Stimulated activated CD8-positive, alpha-beta memory T cell treated with anti-CD3 and anti-CD28 coated beads, Interleukin-7, amount 100 ng/mL, for 24 hours (primary cell): ENCODE measurements at regions not wholly inside any gene's neighbourhood (a gene's known extent, or its start where the extent isn't known, plus 50 kb on each side); places are given as distances from the start of the nearest gene placed in this dataset.
"Not testable (repeated sequence)": the region's sequence is repeated elsewhere in the genome, so short reads cannot be mapped to it uniquely, and the experiment has no call there.

ENCODE experiments used
- DNase-seq: peaks from one replicate; pipeline ENCODE4 v3.0.0-alpha.2; 2020; ENCODE audit warnings: low read depth

GRCh38 chr12:131510431-131510830 is 200.5 kb upstream of the SFSWAP start:
- no peak for DNase-seq

GRCh38 chr12:131511391-131511802 is 199.5 kb upstream of the SFSWAP start:
- DNase-seq: peak; percentile 13

GRCh38 chr12:131511803-131512561 is 198.9 kb upstream of the SFSWAP start:
- no peak for DNase-seq

DNA sequence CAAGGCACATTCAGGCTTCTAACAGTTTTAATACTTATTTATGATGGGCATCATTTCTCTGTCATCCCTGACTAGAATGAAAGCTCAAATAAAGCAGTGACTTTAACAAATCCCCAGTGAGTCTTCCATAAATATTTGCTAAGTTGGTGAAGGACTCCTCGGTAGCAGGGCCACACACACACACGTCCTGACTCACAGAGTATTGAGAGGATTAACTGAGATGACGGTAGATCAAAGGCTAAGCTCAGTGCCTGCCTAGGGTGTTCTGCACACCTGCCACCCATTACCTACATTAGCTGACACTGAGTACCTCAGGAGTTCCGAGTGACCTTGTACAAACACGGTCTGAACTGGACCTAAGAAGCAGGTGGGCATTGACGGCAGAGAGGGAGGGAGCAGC is 197.3 kb upstream of the SFSWAP start:
- no peak for DNase-seq

GRCh38 chr12:131520553-131520952 is 190.3 kb upstream of the SFSWAP start:
- not testable (repeated sequence) for DNase-seq

- DNase-seq: no peak
These were observed 189.6 kb upstream of the SFSWAP start for GRCh38 chr12:131521326-131521725.

GRCh38 chr12:131525795-131526508 is 184.9 kb upstream of the SFSWAP start:
- no peak for DNase-seq

DNA sequence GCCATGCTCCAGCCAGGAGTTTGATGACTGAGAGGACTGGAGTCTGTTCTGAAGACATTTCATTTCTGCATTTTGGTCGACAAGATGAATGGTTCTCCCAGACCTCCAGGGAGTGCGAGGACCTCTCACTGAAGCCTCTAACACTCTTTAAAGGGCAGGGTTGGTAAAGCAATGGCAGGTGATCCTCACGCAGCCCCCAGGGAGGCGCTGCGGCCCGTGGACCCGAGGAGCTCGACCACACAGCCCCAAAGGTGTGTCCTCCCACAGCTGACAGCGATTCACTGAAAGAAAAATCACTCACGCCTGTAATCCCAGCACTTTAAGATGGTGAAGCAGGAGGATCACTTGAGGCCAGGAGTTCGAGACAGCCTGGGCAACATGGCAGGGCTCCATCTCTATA is 183.8 kb upstream of the SFSWAP start:
- DNase-seq: no peak

GRCh38 chr12:131527736-131528135 is 183.2 kb upstream of the SFSWAP start:
- no peak for DNase-seq

DNA sequence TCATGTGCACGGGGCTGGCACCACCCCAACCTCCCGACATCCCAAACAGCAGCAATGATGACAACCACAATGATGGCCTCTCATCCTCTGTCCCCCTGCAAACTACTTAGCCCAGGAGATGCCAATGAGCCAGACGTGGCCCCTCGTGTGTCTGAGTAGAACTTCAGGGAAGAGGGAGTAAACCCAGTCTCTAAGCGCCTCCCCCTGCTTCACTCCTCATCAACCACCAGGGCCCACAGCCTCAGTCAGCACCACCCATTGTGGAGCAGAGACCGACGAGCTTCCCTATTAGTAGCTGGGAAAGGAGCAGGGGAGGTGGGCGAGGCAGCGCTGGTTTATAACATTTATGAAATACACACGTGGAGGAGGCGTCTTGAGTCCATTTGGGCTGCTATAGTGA is 182.7 kb upstream of the SFSWAP start:
- DNase-seq: no peak

- DNase-seq: no peak
These were observed 182.2 kb upstream of the SFSWAP start for GRCh38 chr12:131528667-131529066.

- DNase-seq: no peak
These were observed 181.5 kb upstream of the SFSWAP start for GRCh38 chr12:131529196-131530040.

GRCh38 chr12:131530041-131530332 is 180.9 kb upstream of the SFSWAP start:
- DNase-seq: no peak

- DNase-seq: no peak
These were observed 180.5 kb upstream of the SFSWAP start for GRCh38 chr12:131530422-131530821.

- DNase-seq: no peak
These were observed 177.8 kb upstream of the SFSWAP start for GRCh38 chr12:131533139-131533538.

GRCh38 chr12:131535779-131536178 is 175.1 kb upstream of the SFSWAP start:
- no peak for DNase-seq

GRCh38 chr12:131536337-131536736 is 174.6 kb upstream of the SFSWAP start:
- peak; percentile 3 for DNase-seq

- DNase-seq: no peak
These were observed 174.1 kb upstream of the SFSWAP start for GRCh38 chr12:131536766-131537165.

DNA sequence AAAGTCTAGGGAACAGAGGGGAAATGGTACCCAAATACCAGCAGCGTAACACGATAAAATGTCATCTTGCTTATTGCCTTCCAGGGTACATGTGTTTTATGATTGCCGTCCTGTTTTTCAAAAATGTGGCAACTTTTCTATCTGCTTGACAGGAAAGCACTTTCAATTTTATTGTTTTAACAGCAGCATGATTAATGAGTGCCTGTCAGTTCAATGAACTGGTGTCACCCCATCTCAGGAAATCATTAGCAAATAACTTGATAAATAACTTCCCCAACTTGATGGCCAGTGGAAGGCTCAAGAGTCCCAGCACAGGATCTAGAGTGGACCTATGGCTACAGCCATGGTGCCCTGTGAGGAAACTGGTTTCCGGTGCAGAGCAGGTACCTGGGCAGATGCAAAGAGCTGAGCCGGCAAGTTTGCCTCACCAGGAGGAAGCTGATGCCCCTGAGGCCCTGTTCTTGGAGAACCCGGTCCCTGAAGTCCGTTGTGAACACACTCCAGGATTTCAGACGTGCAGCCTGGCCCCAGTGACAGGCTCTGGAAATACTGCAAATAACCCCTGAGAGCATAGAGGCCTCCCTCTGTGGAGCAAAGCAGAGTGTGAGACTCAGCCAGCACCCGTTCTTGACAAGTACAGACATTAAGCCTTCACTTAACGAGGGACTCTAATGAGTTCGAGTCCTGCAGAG is 173.5 kb upstream of the SFSWAP start:
- DNase-seq: no peak

GRCh38 chr12:131539381-131539780 is 171.5 kb upstream of the SFSWAP start:
- no peak for DNase-seq

- DNase-seq: no peak
These were observed 170.7 kb upstream of the SFSWAP start for GRCh38 chr12:131540138-131540623.

DNA sequence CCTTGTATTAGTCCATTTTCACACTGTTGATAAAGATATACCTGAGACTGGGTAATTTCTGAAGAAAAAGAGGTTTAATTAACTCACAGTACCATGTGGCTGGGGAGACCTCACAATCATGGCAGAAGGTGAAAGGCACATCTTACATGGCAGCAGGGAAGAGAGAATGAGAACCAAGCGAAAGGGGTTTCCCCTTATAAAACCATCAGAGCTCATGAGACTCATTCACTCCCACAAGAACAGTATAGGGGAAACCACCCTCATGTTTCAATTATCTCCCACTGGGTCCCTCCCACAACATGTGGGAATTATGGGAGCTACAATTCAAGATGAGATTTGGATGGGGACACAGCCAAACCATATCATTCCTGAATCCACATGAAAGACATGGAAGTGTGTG is 169.4 kb upstream of the SFSWAP start:
- DNase-seq: not testable (repeated sequence)
